Progenitor cell of endocrine pancreas (in vitro differentiated cells): ENCODE measurements at regions not wholly inside any gene's neighbourhood (a gene's known extent, or its start where the extent isn't known, plus 50 kb on each side); places are given as distances from the start of the nearest gene placed in this dataset.

ENCODE experiments used
- DNase-seq: peaks from one replicate; pipeline ENCODE4 v3.0.0; 2021; ENCODE audit warnings: low spot score; ENCODE audit not compliant: unreplicated experiment
- H3K27ac Mint-ChIP-seq: 2 replicates; pipeline ENCODE4 v1.8.0; 2021; ENCODE audit warnings: mild to moderate bottlenecking, moderate library complexity, mixed read lengths
- H3K27me3 Mint-ChIP-seq: 2 replicates; pipeline ENCODE4 v1.8.0; 2021; ENCODE audit warnings: mixed read lengths
- H3K36me3 Mint-ChIP-seq: 2 replicates; pipeline ENCODE4 v1.8.0; 2022; ENCODE audit warnings: mixed read lengths; ENCODE audit not compliant: insufficient read depth
- H3K4me1 Mint-ChIP-seq: 2 replicates; pipeline ENCODE4 v1.8.0; 2021; ENCODE audit warnings: low read depth, mixed read lengths
- H3K4me3 Mint-ChIP-seq: 2 replicates; pipeline ENCODE4 v1.8.0; 2021; ENCODE audit warnings: low read depth, mild to moderate bottlenecking, moderate library complexity, mixed read lengths
- H3K9me3 Mint-ChIP-seq: 2 replicates; pipeline ENCODE4 v1.8.0; 2021; ENCODE audit warnings: low read depth, mixed read lengths
- TF ChIP-seq, protein P1 (sequence below): fragments of 200-600 bp; sonication (generic); IDR thresholded peaks from one replicate; pipeline ENCODE4 v1.5.0; 2021; ENCODE audit warnings: antibody characterized with exemption, mild to moderate bottlenecking; ENCODE audit not compliant: unreplicated experiment

DNA sequence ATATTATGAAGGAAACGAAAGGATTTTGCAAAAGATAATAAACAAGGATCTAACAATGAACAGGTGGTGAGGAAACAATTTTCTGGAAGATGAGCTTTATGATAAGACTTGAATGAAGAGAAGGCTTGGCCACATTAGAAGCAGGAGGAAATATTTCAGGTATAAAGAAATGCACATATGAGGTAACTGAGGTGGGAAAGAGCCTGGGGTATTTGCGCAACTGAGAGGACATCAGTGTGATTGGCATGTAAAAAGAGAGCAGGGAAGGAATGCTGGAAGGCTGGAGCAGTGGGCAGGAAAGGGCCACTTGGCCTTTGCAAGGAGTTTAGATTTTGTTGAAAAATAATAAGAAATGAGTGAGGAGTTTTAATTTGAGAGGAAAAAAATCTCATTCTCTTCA is 414.4 kb upstream of the TMCO5A start:
- Mint-ChIP-seq H3K27me3 (no peaks in the 10 kb centered on the region), H3K4me1 (no peaks in the 10 kb centered on the region), H3K4me3 (no peak overlapping the region), H3K9me3 (peaks cover 9% of the 10 kb centered on the region), H3K36me3 (no peaks in the 10 kb centered on the region), H3K27ac (no peak overlapping the region)
- DNase-seq, result no peak
- TF ChIP-seq, protein P1, sequence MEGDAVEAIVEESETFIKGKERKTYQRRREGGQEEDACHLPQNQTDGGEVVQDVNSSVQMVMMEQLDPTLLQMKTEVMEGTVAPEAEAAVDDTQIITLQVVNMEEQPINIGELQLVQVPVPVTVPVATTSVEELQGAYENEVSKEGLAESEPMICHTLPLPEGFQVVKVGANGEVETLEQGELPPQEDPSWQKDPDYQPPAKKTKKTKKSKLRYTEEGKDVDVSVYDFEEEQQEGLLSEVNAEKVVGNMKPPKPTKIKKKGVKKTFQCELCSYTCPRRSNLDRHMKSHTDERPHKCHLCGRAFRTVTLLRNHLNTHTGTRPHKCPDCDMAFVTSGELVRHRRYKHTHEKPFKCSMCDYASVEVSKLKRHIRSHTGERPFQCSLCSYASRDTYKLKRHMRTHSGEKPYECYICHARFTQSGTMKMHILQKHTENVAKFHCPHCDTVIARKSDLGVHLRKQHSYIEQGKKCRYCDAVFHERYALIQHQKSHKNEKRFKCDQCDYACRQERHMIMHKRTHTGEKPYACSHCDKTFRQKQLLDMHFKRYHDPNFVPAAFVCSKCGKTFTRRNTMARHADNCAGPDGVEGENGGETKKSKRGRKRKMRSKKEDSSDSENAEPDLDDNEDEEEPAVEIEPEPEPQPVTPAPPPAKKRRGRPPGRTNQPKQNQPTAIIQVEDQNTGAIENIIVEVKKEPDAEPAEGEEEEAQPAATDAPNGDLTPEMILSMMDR, result no peak

DNA sequence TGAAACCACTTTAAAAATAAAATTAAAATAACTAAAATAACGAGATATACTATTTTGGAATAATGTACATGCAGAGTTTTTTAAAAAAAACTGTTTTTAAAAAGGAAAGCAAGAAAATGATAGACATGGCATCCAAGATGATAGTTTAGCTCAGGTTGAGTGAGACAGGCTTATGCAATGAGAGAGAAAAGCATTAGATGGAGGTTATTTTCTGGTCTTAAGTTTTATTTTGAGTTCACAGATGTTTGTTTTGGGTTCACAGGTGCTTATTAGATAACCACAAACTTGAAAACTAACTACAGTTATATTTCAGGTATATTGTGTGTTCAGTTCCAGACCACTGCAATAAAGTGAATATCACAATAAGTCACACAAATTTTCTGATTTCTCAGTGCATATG is 413.6 kb upstream of the TMCO5A start:
- H3K4me3 Mint-ChIP-seq, result no peak overlapping the region
- no peak for DNase-seq
- H3K27me3 Mint-ChIP-seq, result no peaks in the 10 kb centered on the region
- no peak overlapping the region for H3K27ac Mint-ChIP-seq
- H3K4me1 Mint-ChIP-seq, result no peaks in the 10 kb centered on the region
- no peaks in the 10 kb centered on the region for H3K36me3 Mint-ChIP-seq
- H3K9me3 Mint-ChIP-seq, result peaks cover 9% of the 10 kb centered on the region
- TF ChIP-seq, protein P1, result no peak

DNA sequence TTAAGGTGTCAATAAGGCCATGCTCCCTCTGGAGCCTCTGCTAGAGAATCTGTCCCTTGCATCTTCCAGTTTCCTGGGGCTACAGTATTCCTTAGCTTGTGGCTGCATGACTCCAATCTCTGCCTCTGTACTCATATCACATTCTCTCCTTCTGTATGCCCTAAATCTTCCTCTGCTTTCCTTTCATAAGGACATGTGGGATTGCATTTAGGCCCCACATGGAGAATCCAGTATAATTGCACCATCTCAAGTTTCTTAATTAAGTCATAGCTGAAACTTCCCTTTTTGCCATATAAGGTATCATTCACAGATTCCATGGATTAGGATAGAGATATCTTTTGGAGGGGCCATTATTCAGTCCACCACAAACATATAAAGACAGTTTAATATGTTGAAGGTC is 409.8 kb upstream of the TMCO5A start:
- H3K27me3 Mint-ChIP-seq, result no peaks in the 10 kb centered on the region
- H3K36me3 Mint-ChIP-seq, result no peaks in the 10 kb centered on the region
- TF ChIP-seq, protein P1, result no peak

DNA sequence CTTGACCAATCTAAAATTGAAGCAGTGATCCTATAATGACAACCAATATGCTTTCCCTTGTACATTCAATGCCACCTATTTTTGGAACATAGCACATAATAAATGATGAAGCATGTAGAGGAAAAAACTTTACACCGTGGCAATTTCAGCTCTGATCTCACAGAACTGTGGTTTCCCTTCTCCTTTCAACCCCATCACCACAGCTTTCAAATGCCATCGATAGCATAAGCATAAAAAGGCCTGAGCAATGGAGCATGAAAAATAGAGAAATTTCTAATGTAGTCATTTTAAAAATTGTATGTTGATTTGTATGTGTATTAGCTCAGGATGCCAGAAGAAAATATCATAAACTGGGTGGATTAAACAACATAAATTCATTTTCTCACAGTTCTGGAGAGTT is 406.0 kb upstream of the TMCO5A start:
- peaks cover under 1% of the 10 kb centered on the region for H3K9me3 Mint-ChIP-seq
- TF ChIP-seq, protein P1, result no peak
- DNase-seq, result no peak

More for the DNA sequence above, 409.8 kb upstream of the TMCO5A start:
- Mint-ChIP-seq H3K9me3 (peaks cover 9% of the 10 kb centered on the region), H3K4me3 (no peak overlapping the region), H3K4me1 (no peaks in the 10 kb centered on the region), H3K27ac (no peak overlapping the region)
- DNase-seq, result no peak

DNA sequence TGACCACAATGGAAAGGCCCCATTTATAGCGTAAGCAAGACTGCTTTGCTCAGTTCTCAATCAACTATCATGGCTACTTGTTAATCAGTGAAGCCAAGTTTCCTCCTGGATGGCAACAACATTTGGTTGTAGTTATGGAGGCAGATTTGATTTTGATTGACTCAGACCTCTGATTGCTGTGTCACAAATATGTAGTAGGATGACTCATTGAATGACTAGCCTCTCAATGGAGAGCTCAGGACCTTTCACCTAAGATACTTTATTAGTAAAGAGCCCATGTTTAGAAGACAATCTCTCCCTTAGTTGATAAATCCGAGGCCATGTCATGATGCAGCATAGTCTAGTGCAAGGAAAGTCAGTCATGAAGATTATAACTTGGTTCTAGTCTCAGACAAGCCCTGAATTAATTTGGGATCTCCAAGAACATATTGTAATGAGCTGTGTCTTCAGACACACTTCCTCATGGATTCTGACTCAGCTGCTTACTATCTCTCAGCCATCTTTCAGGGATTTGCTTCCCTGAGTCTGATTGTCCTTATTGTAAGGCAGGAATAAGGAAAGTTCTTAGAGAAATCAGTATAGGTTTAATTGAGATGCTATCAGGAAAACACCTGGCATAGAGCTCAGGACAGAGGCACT is 397.4 kb upstream of the TMCO5A start:
- no peak overlapping the region for H3K27ac Mint-ChIP-seq
- H3K4me1 Mint-ChIP-seq, result no peaks in the 10 kb centered on the region
- TF ChIP-seq, protein P1, result no peak
- H3K4me3 Mint-ChIP-seq, result no peak overlapping the region
- H3K27me3 Mint-ChIP-seq, result peaks cover 6% of the 10 kb centered on the region
- no peak for DNase-seq
- no peaks in the 10 kb centered on the region for H3K36me3 Mint-ChIP-seq
- H3K9me3 Mint-ChIP-seq, result no peaks in the 10 kb centered on the region

More for the DNA sequence above, 406.0 kb upstream of the TMCO5A start:
- peaks cover 6% of the 10 kb centered on the region for H3K27me3 Mint-ChIP-seq
- no peaks in the 10 kb centered on the region for H3K36me3 Mint-ChIP-seq
- H3K4me3 Mint-ChIP-seq, result no peak overlapping the region
- no peaks in the 10 kb centered on the region for H3K4me1 Mint-ChIP-seq
- no peak overlapping the region for H3K27ac Mint-ChIP-seq
